Left kidney (tissue), 1 donor: ENCODE measurements at regions not wholly inside any gene's neighbourhood (a gene's known extent, or its start where the extent isn't known, plus 50 kb on each side); places are given as distances from the start of the nearest gene placed in this dataset.

Experiments used
- DNase-seq: peaks from one replicate; pipeline ENCODE4 v3.0.0-alpha.2; 2013

- DNase-seq: peak; percentile 12
Observed at GRCh38 chr22:48051796-48052620, 1289.6 kb downstream of the TBC1D22A start.

- no peak for DNase-seq
Observed at GRCh38 chr22:48050836-48051235, 1288.4 kb downstream of the TBC1D22A start.

GRCh38 chr22:48049116-48049515 is 1286.7 kb downstream of the TBC1D22A start:
- no peak for DNase-seq

- no peak for DNase-seq
Observed at GRCh38 chr22:48047722-48048500, 1285.5 kb downstream of the TBC1D22A start.

- no peak for DNase-seq
Observed at GRCh38 chr22:48045369-48045768, 1282.9 kb downstream of the TBC1D22A start.

- peak; percentile 14 for DNase-seq
Observed at GRCh38 chr22:48044487-48045060, 1282.1 kb downstream of the TBC1D22A start.

- no peak for DNase-seq
Observed at GRCh38 chr22:48043581-48043980, 1281.1 kb downstream of the TBC1D22A start.

GRCh38 chr22:48042621-48043395 is 1280.4 kb downstream of the TBC1D22A start:
- DNase-seq: no peak

- DNase-seq: no peak
Observed at GRCh38 chr22:48039326-48039725, 1276.9 kb downstream of the TBC1D22A start.

- DNase-seq: no peak
Observed at GRCh38 chr22:48037618-48038017, 1275.2 kb downstream of the TBC1D22A start.

- no peak for DNase-seq
Observed at GRCh38 chr22:48035897-48036296, 1273.4 kb downstream of the TBC1D22A start.

GRCh38 chr22:48031589-48031988 is 1269.1 kb downstream of the TBC1D22A start:
- no peak for DNase-seq

GRCh38 chr22:48025096-48025495 is 1262.6 kb downstream of the TBC1D22A start:
- DNase-seq: no peak

GRCh38 chr22:48021991-48022401 is 1259.5 kb downstream of the TBC1D22A start:
- no peak for DNase-seq

- DNase-seq: no peak
Observed at GRCh38 chr22:48018346-48018745, 1255.9 kb downstream of the TBC1D22A start.

GRCh38 chr22:48015701-48016100 is 1253.3 kb downstream of the TBC1D22A start:
- no peak for DNase-seq

GRCh38 chr22:48004936-48005335 is 1242.5 kb downstream of the TBC1D22A start:
- no peak for DNase-seq

- DNase-seq: no peak
Observed at GRCh38 chr22:48004038-48004437, 1241.6 kb downstream of the TBC1D22A start.

GRCh38 chr22:48001101-48001500 is 1238.7 kb downstream of the TBC1D22A start:
- DNase-seq: no peak

GRCh38 chr22:47997612-47998011 is 1235.2 kb downstream of the TBC1D22A start:
- DNase-seq: no peak

- no peak for DNase-seq
Observed at GRCh38 chr22:47997052-47997590, 1234.7 kb downstream of the TBC1D22A start.

- no peak for DNase-seq
Observed at GRCh38 chr22:47996446-47996857, 1234.0 kb downstream of the TBC1D22A start.
